ENCODE measurements at regions not wholly inside any gene's neighbourhood (a gene's known extent, or its start where the extent isn't known, plus 50 kb on each side); places are given as distances from the start of the nearest gene placed in this dataset.
"Not testable (repeated sequence)": the region's sequence is repeated elsewhere in the genome, so short reads cannot be mapped to it uniquely, and the experiment has no call there.

GRCh38 chr1:166703726-166704462, 135.4 kb upstream of the POGK start:
- DNase-seq, result no peak

GRCh38 chr1:166705376-166706289, 133.6 kb upstream of the POGK start:
- no peak for DNase-seq

- DNase-seq, result no peak
These were observed 122.7 kb upstream of the POGK start for GRCh38 chr1:166716620-166717019.

- DNase-seq, result no peak
These were observed 118.1 kb upstream of the POGK start for GRCh38 chr1:166721145-166721544.

- no peak for DNase-seq
These were observed 108.9 kb upstream of the POGK start for GRCh38 chr1:166730299-166730888.

- no peak for DNase-seq
These were observed 101.1 kb upstream of the POGK start for GRCh38 chr1:166738140-166738539.

- no peak for DNase-seq
These were observed 100.4 kb upstream of the POGK start for GRCh38 chr1:166738873-166739272.

- no peak for DNase-seq
These were observed 98.5 kb upstream of the POGK start for GRCh38 chr1:166740668-166741276.

GRCh38 chr1:166763318-166763717, 76.0 kb upstream of the POGK start:
- no peak for DNase-seq

- no peak for DNase-seq
These were observed 72.3 kb upstream of the POGK start for GRCh38 chr1:166766942-166767341.

GRCh38 chr1:166784646-166785045, 54.6 kb upstream of the POGK start:
- DNase-seq, result not testable (repeated sequence)

GRCh38 chr1:166785987-166786386, 53.3 kb upstream of the POGK start:
- DNase-seq, result no peak

GRCh38 chr1:166789286-166789685, 50.0 kb upstream of the POGK start:
- peak; percentile 14 for DNase-seq

All from NCI-H1105 (cell line).